Skeletal muscle tissue (tissue), 3 donors: ENCODE measurements at regions not wholly inside any gene's neighbourhood (a gene's known extent, or its start where the extent isn't known, plus 50 kb on each side); places are given as distances from the start of the nearest gene placed in this dataset.

Source experiments
- H3K27ac ChIP-seq: one replicate; pipeline ENCODE4 v1.7.0; 2013; ENCODE audit warnings: mild to moderate bottlenecking, low read depth, low read length, inconsistent platforms
- H3K27me3 ChIP-seq, 3 donors: one replicate each; pipeline ENCODE4 v1.7.0; 2013; ENCODE audit warnings: low read length in 3 of 3; ENCODE audit not compliant: control insufficient read depth in 3 of 3, insufficient read depth in 3 of 3
- H3K36me3 ChIP-seq, 3 donors: one replicate each; pipeline ENCODE4 v1.7.0; 2013; ENCODE audit warnings: low read length in 3 of 3; ENCODE audit not compliant: control insufficient read depth in 3 of 3, insufficient read depth in 3 of 3
- H3K4me1 ChIP-seq, 3 donors: one replicate each; pipeline ENCODE4 v1.7.0; 2013; ENCODE audit warnings: low read length in 3 of 3, mild to moderate bottlenecking in 3 of 3; ENCODE audit not compliant: control insufficient read depth in 3 of 3, insufficient read depth in 3 of 3
- H3K4me3 ChIP-seq, 3 donors: one replicate each; pipeline ENCODE4 v1.7.0; 2013; ENCODE audit warnings: low read length in 3 of 3
- H3K9ac ChIP-seq, 3 donors: one replicate each; pipeline ENCODE4 v1.7.0; 2013; ENCODE audit warnings: low read length in 3 of 3, mild to moderate bottlenecking in 3 of 3, moderate library complexity in 2 of 3, low read depth in 1 of 3
- H3K9me3 ChIP-seq, 3 donors: one replicate each; pipeline ENCODE4 v1.7.0; 2013; ENCODE audit warnings: low read length in 3 of 3; ENCODE audit not compliant: control insufficient read depth in 3 of 3
- donor health status: Osteomylitis.

- no peaks in the 10 kb centered on the region for H3K4me1 ChIP-seq
- H3K9ac ChIP-seq = no peak overlapping the region
- no peaks in the 10 kb centered on the region for H3K36me3 ChIP-seq
- no peak overlapping the region for H3K27ac ChIP-seq
- H3K4me3 ChIP-seq = no peak overlapping the region
- no peaks in the 10 kb centered on the region for H3K9me3 ChIP-seq
- H3K27me3 ChIP-seq = no peaks in the 10 kb centered on the region
Measured at GRCh38 chr20:7090001-7090400, 322.5 kb downstream of the BMP2 start.

- Histone ChIP-seq H3K4me1 (no peaks in the 10 kb centered on the region), H3K9ac (no peak overlapping the region), H3K9me3 (no peaks in the 10 kb centered on the region), H3K4me3 (no peak overlapping the region), H3K27me3 (no peaks in the 10 kb centered on the region), H3K27ac (no peak overlapping the region), H3K36me3 (no peaks in the 10 kb centered on the region)
Measured at GRCh38 chr20:7090811-7091210, 323.3 kb downstream of the BMP2 start.

- Histone ChIP-seq H3K9me3 (no peaks in the 10 kb centered on the region), H3K4me1 (no peaks in the 10 kb centered on the region), H3K9ac (no peak overlapping the region), H3K27me3 (no peaks in the 10 kb centered on the region), H3K27ac (no peak overlapping the region), H3K36me3 (no peaks in the 10 kb centered on the region), H3K4me3 (no peak overlapping the region)
Measured at GRCh38 chr20:7091655-7092054, 324.2 kb downstream of the BMP2 start.

GRCh38 chr20:7094438-7094997 is 327.0 kb downstream of the BMP2 start:
- no peaks in the 10 kb centered on the region for H3K9me3 ChIP-seq
- H3K4me3 ChIP-seq = no peak overlapping the region
- H3K4me1 ChIP-seq = no peaks in the 10 kb centered on the region
- H3K9ac ChIP-seq = no peak overlapping the region
- H3K27ac ChIP-seq = no peak overlapping the region
- H3K36me3 ChIP-seq = no peaks in the 10 kb centered on the region
- H3K27me3 ChIP-seq = no peaks in the 10 kb centered on the region

- no peaks in the 10 kb centered on the region for H3K36me3 ChIP-seq
- no peak overlapping the region for H3K9ac ChIP-seq
- H3K4me3 ChIP-seq = no peak overlapping the region
- no peak overlapping the region for H3K27ac ChIP-seq
- no peaks in the 10 kb centered on the region for H3K27me3 ChIP-seq
- no peaks in the 10 kb centered on the region for H3K4me1 ChIP-seq
- peaks cover 0 to 3% (median 0%) of the 10 kb centered on the region in 3 donors for H3K9me3 ChIP-seq
Measured at GRCh38 chr20:7106910-7107309, 339.4 kb downstream of the BMP2 start.

GRCh38 chr20:7108929-7109328 is 341.4 kb downstream of the BMP2 start:
- Histone ChIP-seq H3K4me1 (no peaks in the 10 kb centered on the region), H3K27ac (no peak overlapping the region), H3K9me3 (peaks cover 0 to 2% (median 0%) of the 10 kb centered on the region in 3 donors), H3K9ac (no peak overlapping the region), H3K27me3 (no peaks in the 10 kb centered on the region), H3K4me3 (no peak overlapping the region), H3K36me3 (no peaks in the 10 kb centered on the region)

- Histone ChIP-seq H3K9ac (no peak overlapping the region), H3K27ac (no peak overlapping the region), H3K9me3 (no peaks in the 10 kb centered on the region), H3K4me1 (no peaks in the 10 kb centered on the region), H3K4me3 (no peak overlapping the region), H3K27me3 (no peaks in the 10 kb centered on the region), H3K36me3 (no peaks in the 10 kb centered on the region)
Measured at GRCh38 chr20:7113577-7114466, 346.3 kb downstream of the BMP2 start.

- Histone ChIP-seq H3K9ac (no peak overlapping the region), H3K27me3 (no peaks in the 10 kb centered on the region), H3K27ac (no peak overlapping the region), H3K9me3 (no peaks in the 10 kb centered on the region), H3K4me1 (peaks cover 0 to 5% (median 0%) of the 10 kb centered on the region in 3 donors), H3K4me3 (no peak overlapping the region), H3K36me3 (no peaks in the 10 kb centered on the region)
Measured at GRCh38 chr20:7123457-7123856, 356.0 kb downstream of the BMP2 start.

- Histone ChIP-seq H3K27ac (no peak overlapping the region), H3K4me1 (peaks cover 0 to 5% (median 0%) of the 10 kb centered on the region in 3 donors), H3K4me3 (no peak overlapping the region), H3K9me3 (no peaks in the 10 kb centered on the region), H3K27me3 (no peaks in the 10 kb centered on the region), H3K9ac (no peak overlapping the region), H3K36me3 (no peaks in the 10 kb centered on the region)
Measured at GRCh38 chr20:7124120-7124519, 356.6 kb downstream of the BMP2 start.

- Histone ChIP-seq H3K9me3 (no peaks in the 10 kb centered on the region), H3K27me3 (no peaks in the 10 kb centered on the region), H3K9ac (no peak overlapping the region), H3K27ac (no peak overlapping the region), H3K4me3 (no peak overlapping the region), H3K36me3 (no peaks in the 10 kb centered on the region), H3K4me1 (no peaks in the 10 kb centered on the region)
Measured at GRCh38 chr20:7136886-7137285, 369.4 kb downstream of the BMP2 start.
